Uterus (tissue), 2 donors: ENCODE measurements at regions not wholly inside any gene's neighbourhood (a gene's known extent, or its start where the extent isn't known, plus 50 kb on each side); places are given as distances from the start of the nearest gene placed in this dataset.

Experiments
- POLR2A ChIP-seq, 2 donors: fragments of 450-650 bp; IDR thresholded peaks; one replicate each; pipeline ENCODE4 v1.6.1; 2016; ENCODE audit warnings: antibody characterized with exemption in 2 of 2, mild to moderate bottlenecking in 1 of 2, moderate library complexity in 1 of 2
- TF ChIP-seq, protein P1 (sequence below), 4 experiments: fragments of 200-600 bp in 2 of 4; fragments of 450-650 bp in 2 of 4; sonication (generic) in 2 of 4; IDR thresholded peaks; one replicate each; pipeline ENCODE4 v1.5.1; 2016 to 2019; ENCODE audit warnings: antibody characterized with exemption in 4 of 4, mild to moderate bottlenecking in 2 of 4, moderate library complexity in 1 of 4

GRCh38 chr10:69740126-69740525 is 61.6 kb upstream of the COL13A1 start:
- TF ChIP-seq, protein P1, sequence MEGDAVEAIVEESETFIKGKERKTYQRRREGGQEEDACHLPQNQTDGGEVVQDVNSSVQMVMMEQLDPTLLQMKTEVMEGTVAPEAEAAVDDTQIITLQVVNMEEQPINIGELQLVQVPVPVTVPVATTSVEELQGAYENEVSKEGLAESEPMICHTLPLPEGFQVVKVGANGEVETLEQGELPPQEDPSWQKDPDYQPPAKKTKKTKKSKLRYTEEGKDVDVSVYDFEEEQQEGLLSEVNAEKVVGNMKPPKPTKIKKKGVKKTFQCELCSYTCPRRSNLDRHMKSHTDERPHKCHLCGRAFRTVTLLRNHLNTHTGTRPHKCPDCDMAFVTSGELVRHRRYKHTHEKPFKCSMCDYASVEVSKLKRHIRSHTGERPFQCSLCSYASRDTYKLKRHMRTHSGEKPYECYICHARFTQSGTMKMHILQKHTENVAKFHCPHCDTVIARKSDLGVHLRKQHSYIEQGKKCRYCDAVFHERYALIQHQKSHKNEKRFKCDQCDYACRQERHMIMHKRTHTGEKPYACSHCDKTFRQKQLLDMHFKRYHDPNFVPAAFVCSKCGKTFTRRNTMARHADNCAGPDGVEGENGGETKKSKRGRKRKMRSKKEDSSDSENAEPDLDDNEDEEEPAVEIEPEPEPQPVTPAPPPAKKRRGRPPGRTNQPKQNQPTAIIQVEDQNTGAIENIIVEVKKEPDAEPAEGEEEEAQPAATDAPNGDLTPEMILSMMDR (IDR thresholded peaks at IDR 0.05) = no peak
- TF ChIP-seq POLR2A (IDR thresholded peaks at IDR 0.05) = no peak
